Stimulated activated CD4-positive, alpha-beta T cell treated with anti-CD3 and anti-CD28 coated beads, Interleukin-4, amount 100 ng/mL, for 48 hours (primary cell): ENCODE measurements at regions not wholly inside any gene's neighbourhood (a gene's known extent, or its start where the extent isn't known, plus 50 kb on each side); places are given as distances from the start of the nearest gene placed in this dataset.

Experiments used
- DNase-seq, 2 donors: peaks; one replicate each; pipeline ENCODE4 v3.0.0-alpha.2; 2020; ENCODE audit warnings: low read depth in 2 of 2

DNA sequence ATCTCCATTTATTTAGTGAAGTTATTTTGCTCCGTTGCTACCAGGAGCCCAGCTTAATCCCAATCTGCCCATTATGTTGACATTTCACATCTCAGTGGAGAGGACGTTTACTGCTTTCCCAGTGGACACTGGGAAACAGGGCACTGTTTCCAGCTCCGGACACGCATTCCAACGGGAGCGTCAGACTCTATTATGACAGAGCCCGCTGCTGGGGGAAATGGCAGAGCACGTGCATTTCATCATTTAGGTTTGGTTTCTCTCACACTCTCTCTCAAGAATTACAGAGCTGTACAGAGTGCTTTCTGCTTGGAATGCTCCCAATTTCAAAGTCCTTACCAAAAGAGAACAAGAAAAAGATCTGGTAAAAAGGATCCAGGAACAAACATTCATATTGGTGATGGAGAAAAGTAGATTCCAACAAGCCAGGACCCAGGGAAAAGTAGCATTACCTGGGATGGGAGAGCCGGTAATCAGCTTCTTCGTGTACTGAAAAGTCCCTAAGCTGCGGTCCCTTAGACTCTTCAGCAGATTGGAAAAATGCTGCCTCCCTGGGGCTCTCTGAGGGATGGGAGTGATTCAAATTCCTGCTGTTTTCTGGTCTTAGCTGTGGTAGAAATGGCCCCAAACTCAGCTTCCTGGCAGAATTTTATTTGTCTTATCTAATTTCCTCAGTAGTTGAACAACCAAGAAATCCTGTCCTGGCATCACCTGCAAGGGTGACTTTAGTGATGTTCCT, 136.0 kb upstream of the THBS1 start:
- no peak for DNase-seq

DNA sequence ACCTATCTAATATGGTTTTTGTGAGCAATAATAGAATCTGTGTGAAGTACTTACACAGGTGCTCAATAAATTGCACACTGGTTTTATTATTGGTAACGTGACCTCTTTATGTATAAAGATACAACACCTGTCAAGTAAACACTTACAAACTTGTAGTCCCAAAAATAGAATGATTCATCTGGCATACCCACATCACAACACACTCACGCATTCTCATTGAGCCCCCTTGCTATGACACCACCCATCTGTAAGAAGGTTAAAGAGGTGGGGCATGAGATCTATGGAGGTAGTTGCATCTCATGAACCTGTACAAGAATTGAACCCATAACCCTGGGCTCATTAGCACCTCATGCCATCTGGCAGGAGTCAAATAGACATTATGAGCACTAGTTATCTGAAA, 134.9 kb upstream of the THBS1 start:
- no peak for DNase-seq

DNA sequence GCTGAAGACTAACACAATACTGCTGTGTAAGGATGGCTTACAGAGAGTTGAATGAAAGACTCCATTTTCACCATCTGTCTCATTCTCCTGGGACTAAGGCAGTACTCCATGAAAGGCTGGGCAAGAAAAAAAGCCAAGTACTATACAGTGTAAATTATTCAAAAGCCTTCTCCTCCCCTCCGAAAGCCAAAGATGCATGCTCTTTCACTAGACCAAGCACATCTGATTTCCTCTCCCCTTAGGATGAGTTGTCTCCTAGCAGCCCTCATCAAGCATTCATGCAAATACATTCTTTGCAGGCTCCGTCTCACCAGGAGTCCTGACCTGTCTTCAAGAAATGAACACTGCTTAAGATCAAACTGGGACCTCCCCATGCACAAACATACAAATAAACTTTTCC, 133.5 kb upstream of the THBS1 start:
- DNase-seq = no peak

DNA sequence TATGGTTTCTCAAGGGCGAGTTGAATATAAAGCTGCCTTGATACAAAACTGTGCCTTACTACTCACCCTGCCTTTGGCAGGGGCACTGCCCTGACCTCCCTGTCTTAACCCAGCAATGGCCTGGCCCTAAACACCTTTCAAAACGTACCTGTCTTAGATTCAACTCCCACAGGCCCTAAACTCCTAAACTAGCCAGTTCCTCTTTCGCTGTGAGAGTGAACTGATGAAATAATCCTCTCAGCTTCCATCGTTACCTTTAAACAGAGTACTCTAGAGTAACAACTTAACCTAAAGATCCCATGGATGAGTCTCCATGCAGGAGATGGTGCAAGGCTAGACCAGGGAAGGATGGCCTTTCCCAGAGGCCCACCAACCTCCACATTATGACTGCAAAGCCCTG, 133.0 kb upstream of the THBS1 start:
- no peak for DNase-seq

DNA sequence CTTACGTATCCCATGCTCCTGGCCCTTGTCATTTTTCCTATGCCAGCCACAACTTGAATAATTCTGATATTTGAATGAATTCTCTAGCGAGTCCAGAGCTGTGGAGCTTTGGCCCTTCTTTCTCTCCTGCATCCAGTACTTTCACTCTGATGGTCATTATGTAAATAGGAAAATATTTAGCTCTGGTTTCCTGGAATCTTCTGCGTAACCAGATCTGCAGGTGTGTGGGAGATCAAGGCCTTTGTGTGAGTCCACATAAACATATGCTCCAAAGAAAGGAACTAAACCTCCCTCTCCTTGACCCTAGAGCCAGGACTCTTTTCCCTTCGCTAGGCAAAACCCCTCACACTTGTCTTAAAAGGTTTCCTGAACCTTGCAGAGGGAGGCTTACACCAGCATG, 132.5 kb upstream of the THBS1 start:
- DNase-seq = no peak

- DNase-seq = no peak
These were observed 129.7 kb upstream of the THBS1 start for GRCh38 chr15:39451121-39451688.

GRCh38 chr15:39451871-39452270, 129.0 kb upstream of the THBS1 start:
- no peak for DNase-seq

DNA sequence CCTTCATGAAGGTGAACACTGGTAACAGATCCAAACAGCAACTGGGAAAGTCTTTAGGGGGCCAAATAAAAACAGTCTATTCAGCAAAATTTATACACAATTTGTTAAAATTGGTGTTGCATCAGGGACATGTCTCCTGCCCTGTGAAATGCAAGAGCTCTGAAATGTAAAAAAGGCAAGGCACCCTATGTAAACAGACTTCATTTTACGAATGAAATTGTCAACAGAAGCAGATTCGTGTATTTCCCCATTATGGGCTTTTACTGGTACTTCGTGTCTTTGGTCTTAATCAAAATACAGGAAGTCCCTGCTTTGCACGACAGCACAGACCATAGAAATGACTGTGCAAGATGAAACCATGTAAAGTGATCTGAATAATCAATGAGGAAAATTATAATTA, 127.3 kb upstream of the THBS1 start:
- DNase-seq = no peak

DNA sequence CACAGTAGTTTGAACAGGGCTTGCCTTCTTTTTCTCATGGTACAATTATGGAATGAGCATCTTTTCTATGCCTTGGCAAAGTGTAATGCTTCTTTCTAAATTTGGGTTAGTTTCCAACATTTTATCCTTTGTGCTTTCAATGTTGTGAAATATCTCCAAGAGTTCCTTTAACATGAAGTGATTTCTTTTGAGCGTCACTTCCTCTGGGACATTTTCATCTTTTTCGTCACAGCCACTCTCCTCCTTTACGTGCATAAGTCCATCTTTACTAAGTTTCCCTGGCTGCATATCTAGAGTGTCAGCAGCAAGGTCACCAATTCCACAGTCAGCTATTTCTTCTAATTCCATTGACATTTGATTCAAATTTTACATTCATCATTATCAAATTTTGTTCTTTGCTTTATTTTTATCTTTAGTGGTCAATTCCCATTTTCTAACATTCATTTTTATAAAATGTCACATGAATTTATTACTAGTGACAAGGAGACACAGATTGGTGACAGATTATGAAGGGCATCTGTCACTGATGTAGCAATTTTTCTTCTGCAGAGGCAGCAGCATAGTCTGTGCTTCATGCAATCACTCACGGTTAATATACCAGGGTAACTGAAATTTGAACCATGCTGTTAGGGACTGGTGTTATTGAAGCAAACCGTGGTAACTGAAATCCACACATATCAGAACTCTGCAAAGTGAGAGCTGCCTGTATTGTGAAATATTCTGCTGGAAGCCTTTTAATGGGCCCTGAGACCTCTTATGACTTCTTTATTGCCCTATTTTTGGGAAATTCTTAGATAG, 126.5 kb upstream of the THBS1 start:
- no peak for DNase-seq

- DNase-seq = no peak
These were observed 125.3 kb upstream of the THBS1 start for GRCh38 chr15:39455471-39455991.

DNA sequence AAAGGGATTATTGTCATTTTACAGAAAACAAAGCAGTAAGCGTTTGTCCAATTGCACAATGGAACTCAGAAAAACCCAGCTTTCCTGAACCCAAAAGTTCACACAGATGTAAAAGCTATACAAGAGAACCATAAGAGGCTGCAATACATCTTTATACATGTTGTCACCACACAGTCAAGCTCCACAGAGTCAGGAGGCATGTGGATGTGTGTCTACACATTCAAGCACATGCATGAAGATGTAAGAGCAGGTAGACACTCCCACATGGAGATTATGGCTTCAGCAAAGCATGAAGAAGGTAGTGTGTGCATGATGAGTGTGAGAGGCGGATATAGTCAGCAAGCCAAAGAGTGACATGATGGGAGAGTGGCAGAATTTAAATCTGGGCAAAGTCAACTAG, 124.7 kb upstream of the THBS1 start:
- DNase-seq = no peak

GRCh38 chr15:39456582-39457330, 124.1 kb upstream of the THBS1 start:
- DNase-seq = no peak

GRCh38 chr15:39458131-39458530, 122.7 kb upstream of the THBS1 start:
- DNase-seq = no peak

DNA sequence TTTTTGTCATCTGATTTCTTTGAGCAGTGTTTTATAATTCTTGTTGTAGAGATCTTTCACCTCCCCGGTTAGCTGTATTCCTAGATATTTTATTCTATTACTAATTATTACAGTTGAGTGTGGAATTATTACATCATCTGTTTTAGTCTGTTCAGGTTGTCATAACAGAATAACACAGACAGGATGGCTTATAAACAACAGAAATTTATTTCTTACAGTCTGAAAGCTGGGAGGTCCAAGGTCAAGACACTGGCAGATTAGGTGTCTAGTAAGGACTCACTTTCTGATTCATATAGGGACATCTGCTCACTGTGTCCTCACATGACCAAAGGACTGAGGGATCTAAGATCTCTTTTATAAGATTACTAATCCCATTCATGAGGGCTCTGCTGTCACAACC, 121.3 kb upstream of the THBS1 start:
- DNase-seq = no peak

DNA sequence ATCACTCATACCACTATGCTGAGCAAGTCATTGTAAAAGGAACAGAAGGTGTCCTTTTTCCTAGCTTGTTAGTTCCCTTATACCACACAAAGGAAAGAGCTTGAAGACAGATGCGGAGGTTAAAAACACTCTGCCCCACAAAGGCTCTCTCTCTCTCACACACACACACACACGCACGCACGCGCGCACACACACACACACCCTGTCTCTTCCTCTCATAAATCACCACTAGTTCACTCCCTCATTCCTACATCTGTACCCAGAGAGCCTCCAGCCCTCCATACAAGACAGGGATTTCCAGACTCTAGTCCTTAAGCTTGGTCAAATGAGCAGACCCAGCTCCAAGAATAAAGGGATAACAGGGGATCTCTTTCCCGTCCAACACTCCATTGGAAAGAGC, 120.1 kb upstream of the THBS1 start:
- DNase-seq = no peak

- no peak for DNase-seq
These were observed 119.2 kb upstream of the THBS1 start for GRCh38 chr15:39461536-39462130.

GRCh38 chr15:39462691-39463090, 118.2 kb upstream of the THBS1 start:
- DNase-seq = no peak

DNA sequence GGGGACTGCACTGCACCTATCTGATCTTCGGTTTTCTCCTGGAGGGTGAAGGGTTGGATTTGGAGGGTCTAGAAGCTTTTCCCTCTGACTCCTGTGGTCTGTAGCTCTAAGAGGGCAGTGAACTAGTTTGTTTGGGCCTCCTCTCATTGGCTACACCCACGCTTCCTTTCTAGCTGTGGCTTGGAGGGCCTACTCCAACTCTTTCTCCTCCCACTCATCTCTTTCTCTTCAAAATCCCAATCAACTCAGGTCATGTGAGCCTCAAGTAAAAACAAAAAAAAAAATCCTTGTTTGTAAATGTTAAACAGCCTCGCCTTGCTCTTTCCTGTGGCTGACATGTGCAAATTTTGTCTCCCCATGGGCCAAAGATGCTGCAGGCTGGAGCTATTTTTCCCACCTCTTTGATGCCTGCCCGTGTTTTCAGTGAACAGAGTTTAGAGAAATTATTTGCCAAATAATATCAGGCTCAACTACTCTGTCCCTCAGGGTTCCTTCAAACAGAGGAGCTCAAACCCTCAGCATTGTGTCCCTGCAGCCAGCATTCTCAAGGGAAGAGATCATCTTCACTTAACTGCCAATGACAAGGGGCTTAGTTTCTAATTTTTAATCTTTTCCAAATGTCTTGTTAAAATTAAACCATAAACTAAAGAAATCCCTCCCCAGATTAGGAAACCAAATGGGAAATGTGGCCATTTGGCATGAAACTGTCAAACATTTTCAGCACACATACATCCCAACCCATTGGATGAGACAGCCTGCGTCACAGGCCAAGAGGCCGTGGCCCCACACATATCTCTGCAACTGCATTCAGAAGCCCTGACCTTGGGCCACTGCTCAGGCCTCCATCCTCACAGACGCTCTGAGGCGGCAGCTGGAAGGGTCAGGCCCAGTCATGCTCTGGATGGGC, 114.8 kb upstream of the THBS1 start:
- no peak for DNase-seq

DNA sequence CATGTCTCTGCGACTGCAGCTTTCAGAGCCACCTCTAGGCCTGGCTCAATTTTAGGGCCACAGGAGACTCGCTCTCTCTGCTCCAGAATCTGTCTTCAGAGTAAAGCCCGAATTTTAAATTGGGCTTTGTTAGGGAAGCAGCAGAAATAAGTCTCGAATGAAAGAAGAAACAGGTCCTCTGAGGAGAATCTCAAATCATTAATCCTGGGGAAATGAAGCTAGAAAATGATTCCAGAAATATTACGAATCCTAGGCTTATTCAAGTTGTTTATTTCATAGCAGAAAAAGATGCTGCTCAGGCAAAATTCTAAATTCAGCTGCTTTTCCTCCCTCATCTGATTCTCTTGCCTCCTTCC, 114.2 kb upstream of the THBS1 start:
- DNase-seq = no peak

GRCh38 chr15:39468331-39468730, 112.5 kb upstream of the THBS1 start:
- no peak for DNase-seq

DNA sequence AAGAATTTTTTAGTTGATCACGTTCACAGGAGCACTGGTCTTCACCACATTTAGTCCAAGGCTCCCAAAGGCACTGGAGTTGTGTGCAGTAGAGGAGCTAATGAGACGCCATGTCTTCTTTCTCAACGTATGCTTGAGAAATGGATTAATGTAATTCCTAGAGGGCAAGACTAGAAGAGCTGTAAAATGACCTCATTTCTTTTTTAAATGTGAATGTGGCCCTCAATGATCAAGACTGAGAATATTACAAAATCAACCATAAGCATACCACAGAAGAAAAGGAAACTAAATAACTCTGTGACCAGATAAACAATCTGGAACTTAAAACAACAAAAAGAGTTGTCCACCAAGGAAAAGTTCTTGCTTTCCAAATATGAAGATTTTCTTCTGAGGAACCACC, 112.1 kb upstream of the THBS1 start:
- no peak for DNase-seq
